ENCODE measurements at regions not wholly inside any gene's neighbourhood (a gene's known extent, or its start where the extent isn't known, plus 50 kb on each side); places are given as distances from the start of the nearest gene placed in this dataset.

- no peak for TF ChIP-seq ZNF324 (tag by site-specific recombination; IDR thresholded peaks at IDR 0.05)
- no peak for TF ChIP-seq PRDM1 (tag by site-specific recombination; IDR thresholded peaks at IDR 0.05)
- no peak for TF ChIP-seq ZNF266 (tag by site-specific recombination; IDR thresholded peaks at IDR 0.05; ENCODE audit: low read depth)
- TF ChIP-seq CTCF (tag by site-specific recombination; IDR thresholded peaks at IDR 0.05) = no peak
- TF ChIP-seq TCF7L2 (IDR thresholded peaks at IDR 0.05; ENCODE audit: borderline replicate concordance, low read depth, low read length) = no peak
- no peak for TF ChIP-seq PRDM6 (tag by site-specific recombination; IDR thresholded peaks at IDR 0.05)
- no peak for TF ChIP-seq ZNF24 (tag by site-specific recombination; IDR thresholded peaks at IDR 0.05)
- TF ChIP-seq REST (tag by site-specific recombination; IDR thresholded peaks at IDR 0.05) = no peak
Measured at GRCh38 chr9:25519286-25519685, 159.0 kb downstream of the TUSC1 start.

Data from HEK293 (cell line).